ENCODE measurements at regions not wholly inside any gene's neighbourhood (a gene's known extent, or its start where the extent isn't known, plus 50 kb on each side); places are given as distances from the start of the nearest gene placed in this dataset.

- no peak overlapping the region for H3K18ac ChIP-seq (ENCODE audit: extremely low read depth, low read length)
- no peaks in the 10 kb centered on the region for H3K9me3 ChIP-seq (ENCODE audit: insufficient read depth in 2 of 2, low read depth in 1 of 2, low read length in 1 of 2)
- no peak overlapping the region for H4K91ac ChIP-seq (replicated peaks; ENCODE audit: insufficient read length, low read length)
- no peak overlapping the region for H4K8ac ChIP-seq (ENCODE audit: extremely low read depth, insufficient read depth, low read length)
- no peak overlapping the region for H2BK20ac ChIP-seq (ENCODE audit: low read length)
- no peak overlapping the region for H3K14ac ChIP-seq (ENCODE audit: insufficient read length)
- DNase-seq (ENCODE audit: low read depth in 1 of 2, low spot score in 2 of 2) (no peak), FAIRE-seq (no peak)
- H3K23me2 ChIP-seq (ENCODE audit: low read depth, low read length), result no peaks in the 10 kb centered on the region
- ChIA-PET CTCF (ENCODE audit: partially characterized antibody) (interaction anchor here (1.1 kb wide), 1 partner anchor 14 kb away, joined by 3 read pairs; no protein-coding TSS in a partner anchor), POLR2A (ENCODE audit: partially characterized antibody) (no interaction called here)
- H2BK12ac ChIP-seq (ENCODE audit: low read depth, low read length), result no peak overlapping the region
- H2BK5ac ChIP-seq (ENCODE audit: low read depth, low read length), result no peak overlapping the region
- no peak overlapping the region for H2AFZ ChIP-seq (ENCODE audit: low read length)
- no peaks in the 10 kb centered on the region for H3K4me1 ChIP-seq (replicated peaks in 1 of 4; ENCODE audit: control insufficient read depth in 3 of 4, insufficient read depth in 4 of 4, low read length in 3 of 4)
- no peak overlapping the region for H2AK5ac ChIP-seq (ENCODE audit: low read depth, low read length)
- 80% methylated on average over 2 of the region's 2 CpGs; no CpG with 5 or more reads in 1 of the 2 experiments for WGBS, 2 experiments (ENCODE audit: extremely low coverage in 1 of 2, insufficient coverage in 1 of 2, insufficient read length in 1 of 2, insufficient replicate concordance in 2 of 2, low coverage in 1 of 2, low lambda C conversion rate in 2 of 2, missing lambda C conversion rate in 1 of 2)
- no peaks in the 10 kb centered on the region for H3K36me3 ChIP-seq (ENCODE audit: control insufficient read depth in 2 of 4, insufficient read depth in 4 of 4, low read length in 3 of 4)
- H2BK120ac ChIP-seq (replicated peaks; ENCODE audit: low read depth, low read length), result no peak overlapping the region
- no peak overlapping the region for H4K5ac ChIP-seq (ENCODE audit: insufficient read length, low read depth, low read length)
- no peak overlapping the region for H3K27ac ChIP-seq (ENCODE audit: low read depth, low read length)
- no peak overlapping the region for H2BK15ac ChIP-seq (ENCODE audit: low read length)
- H3K23ac ChIP-seq (ENCODE audit: insufficient read length), result no peak overlapping the region
- no peak overlapping the region for H3K4me2 ChIP-seq (ENCODE audit: insufficient read depth in 1 of 2, low read depth in 2 of 2, low read length in 2 of 2)
- no peaks in the 10 kb centered on the region for H3K27me3 ChIP-seq (replicated peaks in 1 of 4; ENCODE audit: control insufficient read depth in 3 of 4, extremely low read depth in 1 of 4, insufficient read depth in 3 of 4, low read length in 3 of 4)
- no peaks in the 10 kb centered on the region for H3K79me2 ChIP-seq (ENCODE audit: control insufficient read depth in 1 of 2, insufficient read depth in 2 of 2, low read length in 2 of 2)
- H3K79me1 ChIP-seq (ENCODE audit: low read depth, low read length), result no peaks in the 10 kb centered on the region
- no peak overlapping the region for H3K4ac ChIP-seq (replicated peaks; ENCODE audit: insufficient read length, low read depth, low read length)
- H3K9ac ChIP-seq (replicated peaks in 1 of 4; ENCODE audit: extremely low read depth in 1 of 4, low read depth in 3 of 4, low read length in 3 of 4), result no peak overlapping the region
- H3K56ac ChIP-seq (replicated peaks; ENCODE audit: insufficient read length, low read depth, low read length), result no peak overlapping the region
- H3K4me3 ChIP-seq (ENCODE audit: extremely low read depth in 1 of 4, insufficient read depth in 2 of 4, low read depth in 3 of 4, low read length in 4 of 4), result no peak overlapping the region
- no peaks in the 10 kb centered on the region for H4K20me1 ChIP-seq (replicated peaks in 1 of 2; ENCODE audit: control insufficient read depth in 1 of 2, insufficient read depth in 2 of 2, low read length in 2 of 2)
- TF ChIP-seq CHD7 (IDR thresholded peaks at IDR 0.05; ENCODE audit: insufficient replicate concordance, low read length), result no peak
Measured at GRCh38 chr3:94220426-94220825, 157.6 kb downstream of the NSUN3 start.

All from H1 (cell line).